ENCODE measurements at regions not wholly inside any gene's neighbourhood (a gene's known extent, or its start where the extent isn't known, plus 50 kb on each side); places are given as distances from the start of the nearest gene placed in this dataset.
"Not testable (repeated sequence)": the region's sequence is repeated elsewhere in the genome, so short reads cannot be mapped to it uniquely, and the experiment has no call there.

DNA sequence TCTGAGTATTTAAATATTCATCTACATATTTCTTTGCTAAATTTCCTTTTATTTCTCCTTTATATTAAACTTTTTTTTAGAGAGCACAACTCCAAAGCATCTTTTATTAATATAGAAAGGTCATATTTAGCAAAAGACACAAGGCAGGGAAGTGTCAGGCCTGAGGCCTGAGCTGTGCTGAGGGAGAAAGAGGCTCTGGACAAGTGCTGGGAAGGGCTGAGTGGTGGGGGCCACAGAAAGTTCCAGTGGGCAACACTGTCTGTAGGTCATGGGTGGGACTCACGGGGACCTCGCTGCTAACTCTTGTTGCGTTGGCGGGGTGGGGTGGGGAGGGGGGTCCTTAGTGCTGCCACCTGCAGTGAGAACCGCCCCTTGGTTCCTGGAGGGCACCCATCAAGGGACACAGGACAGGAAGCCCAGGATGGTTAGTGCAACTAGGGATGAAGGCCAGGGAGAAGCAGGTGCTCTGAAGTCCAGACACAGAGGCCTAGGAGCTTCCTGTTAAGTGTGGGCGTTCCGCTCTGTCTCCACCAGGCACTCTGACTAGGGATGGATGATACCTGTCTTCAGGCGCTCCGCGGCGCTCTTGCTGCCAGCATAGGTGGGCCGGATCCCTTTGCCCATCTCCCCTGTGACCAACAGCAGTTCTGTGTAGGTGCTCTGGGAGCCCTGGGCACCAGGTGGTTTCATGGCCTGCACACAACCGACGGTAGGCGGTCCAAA lies 1510.5 kb downstream of the FOXD4L5 start:
- TF ChIP-seq, protein P1, sequence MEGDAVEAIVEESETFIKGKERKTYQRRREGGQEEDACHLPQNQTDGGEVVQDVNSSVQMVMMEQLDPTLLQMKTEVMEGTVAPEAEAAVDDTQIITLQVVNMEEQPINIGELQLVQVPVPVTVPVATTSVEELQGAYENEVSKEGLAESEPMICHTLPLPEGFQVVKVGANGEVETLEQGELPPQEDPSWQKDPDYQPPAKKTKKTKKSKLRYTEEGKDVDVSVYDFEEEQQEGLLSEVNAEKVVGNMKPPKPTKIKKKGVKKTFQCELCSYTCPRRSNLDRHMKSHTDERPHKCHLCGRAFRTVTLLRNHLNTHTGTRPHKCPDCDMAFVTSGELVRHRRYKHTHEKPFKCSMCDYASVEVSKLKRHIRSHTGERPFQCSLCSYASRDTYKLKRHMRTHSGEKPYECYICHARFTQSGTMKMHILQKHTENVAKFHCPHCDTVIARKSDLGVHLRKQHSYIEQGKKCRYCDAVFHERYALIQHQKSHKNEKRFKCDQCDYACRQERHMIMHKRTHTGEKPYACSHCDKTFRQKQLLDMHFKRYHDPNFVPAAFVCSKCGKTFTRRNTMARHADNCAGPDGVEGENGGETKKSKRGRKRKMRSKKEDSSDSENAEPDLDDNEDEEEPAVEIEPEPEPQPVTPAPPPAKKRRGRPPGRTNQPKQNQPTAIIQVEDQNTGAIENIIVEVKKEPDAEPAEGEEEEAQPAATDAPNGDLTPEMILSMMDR (IDR thresholded peaks at IDR 0.05), result not testable (repeated sequence)
- TF ChIP-seq POLR2A (IDR thresholded peaks at IDR 0.05), result not testable (repeated sequence)
